BE2C (cell line): ENCODE measurements at regions not wholly inside any gene's neighbourhood (a gene's known extent, or its start where the extent isn't known, plus 50 kb on each side); places are given as distances from the start of the nearest gene placed in this dataset.

Experiments
- DNase-seq: peaks from one replicate; pipeline ENCODE4 v3.0.0-alpha.2; 2020
- H3K27me3 ChIP-seq: fragments of 250-450 bp; sonication (Bioruptor Pico); 2 replicates; pipeline ENCODE4 v1.5.1; 2020; ENCODE audit warnings: mild to moderate bottlenecking
- H3K36me3 ChIP-seq: fragments of 250-450 bp; sonication (Bioruptor Pico); 2 replicates; pipeline ENCODE4 v1.5.1; 2020; ENCODE audit warnings: mild to moderate bottlenecking
- H3K4me1 ChIP-seq: fragments of 250-450 bp; sonication (Bioruptor Pico); 2 replicates; pipeline ENCODE4 v1.5.1; 2020
- H3K4me3 ChIP-seq: 2 replicates; pipeline ENCODE4 v1.5.1; 2011; ENCODE audit warnings: low read depth, low read length
- H3K9me3 ChIP-seq: fragments of 250-450 bp; sonication (Bioruptor Pico); 2 replicates; pipeline ENCODE4 v1.5.1; 2020
- TF ChIP-seq, protein P1 (sequence below): IDR thresholded peaks from 2 replicates; pipeline ENCODE4 v1.5.1; 2012; ENCODE audit warnings: mild to moderate bottlenecking, low read depth, low read length

DNA sequence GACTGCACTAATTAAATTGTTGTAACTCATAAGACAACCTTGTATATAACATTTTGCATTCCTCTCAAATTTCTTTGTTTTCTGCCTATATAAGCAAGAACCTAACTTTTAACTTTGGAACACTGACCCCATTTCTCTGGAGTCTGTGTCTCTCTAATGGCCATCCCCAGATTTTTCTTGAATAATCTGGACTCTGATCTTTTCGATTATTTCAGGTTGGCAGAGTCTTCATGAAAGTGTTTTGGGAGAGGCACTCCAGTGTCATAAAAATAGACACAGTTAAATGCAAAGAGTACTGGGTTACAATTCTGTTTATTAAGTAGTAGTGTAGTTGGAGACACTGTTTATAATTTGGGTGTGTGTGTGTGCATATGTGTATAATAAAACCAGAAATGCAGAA is 1467.7 kb upstream of the CELF4 start:
- Histone ChIP-seq H3K4me3 (no peak overlapping the region), H3K27me3 (no peaks in the 10 kb centered on the region), H3K9me3 (no peaks in the 10 kb centered on the region), H3K36me3 (no peaks in the 10 kb centered on the region), H3K4me1 (no peaks in the 10 kb centered on the region)
- TF ChIP-seq, protein P1, sequence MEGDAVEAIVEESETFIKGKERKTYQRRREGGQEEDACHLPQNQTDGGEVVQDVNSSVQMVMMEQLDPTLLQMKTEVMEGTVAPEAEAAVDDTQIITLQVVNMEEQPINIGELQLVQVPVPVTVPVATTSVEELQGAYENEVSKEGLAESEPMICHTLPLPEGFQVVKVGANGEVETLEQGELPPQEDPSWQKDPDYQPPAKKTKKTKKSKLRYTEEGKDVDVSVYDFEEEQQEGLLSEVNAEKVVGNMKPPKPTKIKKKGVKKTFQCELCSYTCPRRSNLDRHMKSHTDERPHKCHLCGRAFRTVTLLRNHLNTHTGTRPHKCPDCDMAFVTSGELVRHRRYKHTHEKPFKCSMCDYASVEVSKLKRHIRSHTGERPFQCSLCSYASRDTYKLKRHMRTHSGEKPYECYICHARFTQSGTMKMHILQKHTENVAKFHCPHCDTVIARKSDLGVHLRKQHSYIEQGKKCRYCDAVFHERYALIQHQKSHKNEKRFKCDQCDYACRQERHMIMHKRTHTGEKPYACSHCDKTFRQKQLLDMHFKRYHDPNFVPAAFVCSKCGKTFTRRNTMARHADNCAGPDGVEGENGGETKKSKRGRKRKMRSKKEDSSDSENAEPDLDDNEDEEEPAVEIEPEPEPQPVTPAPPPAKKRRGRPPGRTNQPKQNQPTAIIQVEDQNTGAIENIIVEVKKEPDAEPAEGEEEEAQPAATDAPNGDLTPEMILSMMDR: no peak
- DNase-seq: no peak

DNA sequence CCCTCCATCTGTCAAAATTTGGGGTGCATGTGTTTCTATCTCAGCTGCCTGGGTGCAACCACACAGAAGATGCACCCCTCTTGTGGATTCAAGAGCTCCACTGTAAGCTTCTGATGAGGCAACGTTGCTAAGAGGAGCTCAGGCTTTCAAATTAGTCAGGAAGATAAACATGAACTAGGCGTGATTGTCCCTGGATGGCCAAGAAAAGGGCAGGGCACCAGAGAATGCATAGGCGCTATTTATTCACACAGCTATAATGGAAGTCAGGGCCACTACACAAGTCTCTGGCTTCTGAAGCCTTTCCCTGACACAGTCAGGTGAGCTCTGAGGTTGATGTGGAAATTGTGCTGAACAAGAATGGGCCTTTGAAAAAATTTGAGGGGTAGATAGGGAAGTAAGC is 1466.0 kb upstream of the CELF4 start:
- no peak for DNase-seq
- H3K36me3 ChIP-seq: no peaks in the 10 kb centered on the region
- no peaks in the 10 kb centered on the region for H3K9me3 ChIP-seq
- no peaks in the 10 kb centered on the region for H3K27me3 ChIP-seq
- H3K4me3 ChIP-seq: no peak overlapping the region
- no peaks in the 10 kb centered on the region for H3K4me1 ChIP-seq
- TF ChIP-seq, protein P1: no peak

DNA sequence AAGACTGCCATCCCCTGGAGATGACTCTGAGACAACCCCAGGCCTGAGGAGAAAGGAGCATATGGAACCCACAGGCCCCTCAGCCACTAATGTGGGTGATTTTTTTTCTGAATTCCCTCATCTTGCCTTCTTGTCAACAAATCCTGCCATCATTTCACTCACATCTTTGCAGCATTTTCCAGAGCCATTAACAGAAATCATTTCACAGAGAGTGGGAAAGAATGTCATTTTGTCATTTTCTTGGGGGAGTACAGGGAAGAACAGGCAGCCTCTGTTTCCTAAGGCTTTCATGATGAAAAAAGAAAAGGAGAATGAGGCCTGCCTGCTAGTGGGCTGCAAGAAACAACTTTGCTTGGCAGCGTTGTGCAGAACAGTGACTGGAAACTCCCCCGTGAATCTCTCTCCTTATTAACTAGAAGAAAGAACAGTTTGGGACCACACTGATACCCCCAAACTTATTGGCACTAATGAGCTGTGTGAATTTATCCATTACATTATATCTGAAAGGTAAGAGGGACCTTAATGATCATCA is 1464.6 kb upstream of the CELF4 start:
- Histone ChIP-seq H3K4me3 (no peak overlapping the region), H3K36me3 (no peaks in the 10 kb centered on the region), H3K4me1 (no peaks in the 10 kb centered on the region), H3K9me3 (no peaks in the 10 kb centered on the region), H3K27me3 (no peaks in the 10 kb centered on the region)
- no peak for DNase-seq
- TF ChIP-seq, protein P1: no peak

DNA sequence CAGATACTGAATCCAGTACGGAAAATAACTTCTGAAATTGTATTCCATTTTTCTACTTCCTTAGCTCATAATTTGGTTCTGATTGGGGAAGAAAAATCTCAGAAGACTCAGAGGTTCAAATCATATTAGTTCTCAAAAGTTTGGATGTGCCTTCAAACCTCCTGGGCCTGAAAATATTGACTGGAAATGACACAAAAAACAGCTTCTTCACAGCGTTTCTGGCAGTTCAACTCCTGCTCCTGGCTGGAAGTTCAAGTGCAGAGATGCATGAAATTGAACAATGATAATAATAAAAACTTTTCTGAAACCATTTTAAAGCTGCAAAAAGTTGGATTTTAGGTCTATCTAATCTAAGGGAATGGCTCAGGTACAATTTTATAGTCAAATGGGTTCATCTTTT is 1459.9 kb upstream of the CELF4 start:
- TF ChIP-seq, protein P1: no peak
- Histone ChIP-seq H3K27me3 (no peaks in the 10 kb centered on the region), H3K4me1 (no peaks in the 10 kb centered on the region), H3K9me3 (no peaks in the 10 kb centered on the region), H3K4me3 (no peak overlapping the region), H3K36me3 (no peaks in the 10 kb centered on the region)
- DNase-seq: no peak

DNA sequence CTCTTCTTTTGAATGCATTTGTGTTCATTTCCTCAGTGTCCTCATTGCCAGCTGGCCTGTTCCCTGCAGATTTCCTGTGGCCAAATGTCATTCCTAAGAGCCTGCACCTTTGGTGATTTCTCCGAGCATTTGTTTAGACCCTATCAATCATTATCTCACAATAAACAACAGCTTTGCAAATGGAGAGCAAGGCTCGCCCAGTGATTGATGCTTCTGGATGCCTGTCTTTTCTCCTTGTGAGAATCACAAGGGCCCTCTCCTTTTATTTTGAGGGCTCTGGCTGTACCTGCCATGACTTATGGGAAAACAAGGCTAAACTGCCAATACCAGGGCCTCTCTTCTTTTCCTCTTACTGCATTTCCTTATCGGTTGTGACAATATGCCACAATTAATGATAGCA is 1454.4 kb upstream of the CELF4 start:
- no peak for DNase-seq
- H3K27me3 ChIP-seq: no peaks in the 10 kb centered on the region
- H3K4me1 ChIP-seq: no peaks in the 10 kb centered on the region
- no peaks in the 10 kb centered on the region for H3K9me3 ChIP-seq
- TF ChIP-seq, protein P1: no peak
- H3K4me3 ChIP-seq: no peak overlapping the region
- H3K36me3 ChIP-seq: no peaks in the 10 kb centered on the region

DNA sequence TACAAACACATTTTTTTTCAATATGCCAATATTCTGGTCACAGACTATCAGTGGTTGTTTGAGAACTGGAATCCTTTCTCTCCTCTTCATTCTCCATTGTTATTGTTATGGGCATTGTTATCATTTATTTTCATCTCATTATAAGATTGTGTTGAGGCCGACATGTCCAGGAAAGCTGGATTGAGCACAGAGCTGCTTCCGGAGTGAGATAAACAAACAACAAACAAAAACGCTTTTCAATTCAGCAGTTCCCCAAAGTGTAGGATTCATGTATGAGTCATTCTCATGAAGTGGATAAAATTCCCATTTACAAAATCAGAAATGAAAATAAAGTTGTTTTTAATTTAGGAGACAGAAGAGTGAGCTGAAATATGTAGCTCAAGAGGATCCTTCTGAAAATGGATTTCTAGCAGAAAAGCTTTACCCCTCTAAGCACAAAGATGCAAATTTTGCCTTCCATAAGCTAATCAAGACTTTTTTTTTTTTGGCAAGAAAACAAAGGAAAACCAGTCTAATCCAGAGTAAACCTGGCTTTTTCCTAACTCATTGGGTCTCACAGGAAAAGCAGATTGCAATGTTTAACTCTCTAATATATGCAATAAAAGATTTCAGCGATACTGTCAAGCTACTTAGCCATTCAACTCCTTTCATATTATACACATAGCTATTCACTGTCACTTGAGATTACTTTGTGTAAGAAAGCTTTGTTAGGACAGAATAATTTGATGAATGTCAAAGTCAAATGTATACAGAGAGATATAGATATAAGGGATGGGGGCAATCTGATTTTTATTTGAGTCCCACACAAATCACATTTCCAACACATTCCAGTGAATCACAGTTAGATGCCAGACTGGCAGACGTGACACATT is 1441.7 kb upstream of the CELF4 start:
- no peak for DNase-seq
- TF ChIP-seq, protein P1: no peak
- Histone ChIP-seq H3K9me3 (no peaks in the 10 kb centered on the region), H3K4me3 (no peak overlapping the region), H3K27me3 (no peaks in the 10 kb centered on the region), H3K36me3 (no peaks in the 10 kb centered on the region), H3K4me1 (no peaks in the 10 kb centered on the region)
